OCI-LY3 (cell line): ENCODE measurements at regions not wholly inside any gene's neighbourhood (a gene's known extent, or its start where the extent isn't known, plus 50 kb on each side); places are given as distances from the start of the nearest gene placed in this dataset.

Experiments
- EZH2phosphoT487 ChIP-seq: fragments of 200-600 bp; shearing (Covaris generic); IDR thresholded peaks from 2 replicates; pipeline ENCODE4 v1.6.1; 2018; ENCODE audit warnings: antibody characterized with exemption, mixed run types, low read depth
- TF ChIP-seq, protein P1 (sequence below): fragments of 200-600, 300-600 bp; sonication (generic); IDR thresholded peaks from 2 replicates; pipeline ENCODE4 v1.5.1; 2014; ENCODE audit warnings: antibody characterized with exemption, low read length, low read depth

DNA sequence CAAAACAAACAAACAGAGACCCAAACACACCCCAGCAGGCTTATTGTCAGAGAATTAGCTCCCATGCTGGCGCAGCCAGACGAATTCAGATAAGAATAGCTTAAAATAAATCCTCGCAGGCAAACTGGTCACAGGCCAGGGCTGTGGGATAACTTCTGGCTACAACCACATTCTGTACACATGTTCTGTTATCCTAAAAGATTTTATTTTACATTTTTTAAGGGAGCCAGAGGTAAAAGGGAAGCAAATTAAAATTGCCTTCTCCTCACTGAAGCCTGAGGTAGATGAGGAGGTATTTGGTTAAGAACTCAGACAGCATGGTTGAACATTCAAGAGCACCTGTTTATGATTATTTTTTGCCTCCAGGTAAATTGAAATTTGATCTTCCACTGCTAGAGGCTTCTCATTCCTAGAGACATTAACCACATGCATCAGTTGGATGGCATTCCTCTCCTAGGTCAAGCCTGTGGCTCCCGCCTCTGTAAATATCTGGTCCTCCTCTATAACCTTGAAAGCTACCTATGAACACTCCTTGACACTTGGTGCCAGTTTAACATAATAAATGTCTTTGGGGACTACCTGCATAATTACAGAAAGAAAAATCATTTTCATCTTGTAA lies 190.3 kb downstream of the SATB1 start:
- TF ChIP-seq, protein P1, sequence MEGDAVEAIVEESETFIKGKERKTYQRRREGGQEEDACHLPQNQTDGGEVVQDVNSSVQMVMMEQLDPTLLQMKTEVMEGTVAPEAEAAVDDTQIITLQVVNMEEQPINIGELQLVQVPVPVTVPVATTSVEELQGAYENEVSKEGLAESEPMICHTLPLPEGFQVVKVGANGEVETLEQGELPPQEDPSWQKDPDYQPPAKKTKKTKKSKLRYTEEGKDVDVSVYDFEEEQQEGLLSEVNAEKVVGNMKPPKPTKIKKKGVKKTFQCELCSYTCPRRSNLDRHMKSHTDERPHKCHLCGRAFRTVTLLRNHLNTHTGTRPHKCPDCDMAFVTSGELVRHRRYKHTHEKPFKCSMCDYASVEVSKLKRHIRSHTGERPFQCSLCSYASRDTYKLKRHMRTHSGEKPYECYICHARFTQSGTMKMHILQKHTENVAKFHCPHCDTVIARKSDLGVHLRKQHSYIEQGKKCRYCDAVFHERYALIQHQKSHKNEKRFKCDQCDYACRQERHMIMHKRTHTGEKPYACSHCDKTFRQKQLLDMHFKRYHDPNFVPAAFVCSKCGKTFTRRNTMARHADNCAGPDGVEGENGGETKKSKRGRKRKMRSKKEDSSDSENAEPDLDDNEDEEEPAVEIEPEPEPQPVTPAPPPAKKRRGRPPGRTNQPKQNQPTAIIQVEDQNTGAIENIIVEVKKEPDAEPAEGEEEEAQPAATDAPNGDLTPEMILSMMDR: no peak
- TF ChIP-seq EZH2phosphoT487: no peak
